Gastrocnemius medialis (tissue), 4 donors: ENCODE measurements at regions not wholly inside any gene's neighbourhood (a gene's known extent, or its start where the extent isn't known, plus 50 kb on each side); places are given as distances from the start of the nearest gene placed in this dataset.

Source experiments
- ATAC-seq, 2 donors: fragments of 150-250 bp; one replicate each; pipeline ENCODE4 v1.9.1; 2016
- DNase-seq, 2 donors: peaks; one replicate each; pipeline ENCODE4 v3.0.0-alpha.2; 2019
- H3K27ac ChIP-seq, 4 donors: fragments of 200-600 bp; sonication (generic); 1 replicate in 1 of 4; 2 replicates in 3 of 4; pipeline ENCODE4 v1.5.1; 2016 to 2018; ENCODE audit warnings: mild to moderate bottlenecking in 2 of 4, moderate library complexity in 1 of 4
- H3K27me3 ChIP-seq, 3 donors: fragments of 200-600 bp; sonication (generic) in 2 of 3; 1 replicate in 1 of 3; 2 replicates in 2 of 3; pipeline versions ENCODE4 v1.5.1 to v1.6.0; 2016 to 2019; ENCODE audit warnings: mild to moderate bottlenecking in 1 of 3, moderate library complexity in 1 of 3
- H3K36me3 ChIP-seq, 2 donors: fragments of 200-600 bp; sonication (generic) in 1 of 2; one replicate each; pipeline ENCODE4 v1.5.1; 2017 to 2018
- H3K4me1 ChIP-seq, 2 donors: fragments of 200-600 bp; sonication (generic) in 1 of 2; one replicate each; pipeline ENCODE4 v1.5.1; 2016 to 2017; ENCODE audit warnings: mild to moderate bottlenecking in 2 of 2
- H3K4me3 ChIP-seq, 4 donors: fragments of 200-600 bp; sonication (generic) in 3 of 4; 1 replicate in 1 of 4; 2 replicates in 3 of 4; pipeline ENCODE4 v1.5.1; 2016 to 2019; ENCODE audit warnings: mild to moderate bottlenecking in 2 of 4
- H3K9me3 ChIP-seq, 3 donors: fragments of 200-600 bp; sonication (generic) in 2 of 3; 1 replicate in 1 of 3; 2 replicates in 2 of 3; pipeline ENCODE4 v1.5.1; 2016 to 2019
- POLR2A ChIP-seq, 2 donors: fragments of 450-650 bp; IDR thresholded peaks; one replicate each; pipeline ENCODE4 v1.6.1; 2017; ENCODE audit warnings: antibody characterized with exemption in 2 of 2, mild to moderate bottlenecking in 2 of 2, moderate library complexity in 2 of 2
- in situ Hi-C, 4 donors: fragments of 200-750 bp; cut with MboI; loops; one replicate each; pipeline versions ENCODE4 v1.15.0 to v1.8.0; 2017; ENCODE audit warnings: low sequenced_read_pairs in 4 of 4
- intact Hi-C: fragments of 100-400 bp; cut with DNase I; formaldehyde crosslinking; loops from one replicate; pipeline ENCODE4 v1.15.1; 2023; ENCODE audit warnings: low total_unique reads
- TF ChIP-seq, protein P1 (sequence below), 5 experiments: fragments of 450-650 bp in 3 of 5; fragments of 200-600 bp in 2 of 5; sonication (generic) in 2 of 5; IDR thresholded peaks in 4 of 5; conservative IDR thresholded peaks in 1 of 5; 1 replicate in 4 of 5; 2 replicates in 1 of 5; pipeline ENCODE4 v1.5.1; 2016 to 2019; ENCODE audit warnings: antibody characterized with exemption in 5 of 5, mild to moderate bottlenecking in 3 of 5, moderate library complexity in 3 of 5

DNA sequence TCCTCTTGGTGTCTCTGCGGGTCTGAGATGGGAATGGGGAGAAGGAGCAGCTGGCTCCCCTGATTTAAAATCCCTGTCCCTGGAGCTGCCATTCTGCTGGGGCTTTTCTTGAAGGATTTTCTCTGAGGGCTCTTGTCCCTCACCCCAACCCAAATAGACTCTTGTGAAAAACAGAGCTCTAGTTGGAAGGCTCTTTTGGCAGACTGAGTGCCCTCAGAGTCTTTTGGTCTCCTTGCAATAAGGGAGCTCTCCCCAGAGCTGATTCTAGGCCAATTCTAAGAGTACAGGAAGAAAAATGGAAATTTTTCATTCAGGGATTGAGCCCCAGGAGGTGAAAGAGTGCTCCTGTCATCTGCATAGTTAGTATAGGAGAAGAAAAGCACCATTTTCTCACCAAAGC lies 238.3 kb downstream of the COG6 start:
- no peaks in the 10 kb centered on the region for H3K9me3 ChIP-seq
- TF ChIP-seq, protein P1, sequence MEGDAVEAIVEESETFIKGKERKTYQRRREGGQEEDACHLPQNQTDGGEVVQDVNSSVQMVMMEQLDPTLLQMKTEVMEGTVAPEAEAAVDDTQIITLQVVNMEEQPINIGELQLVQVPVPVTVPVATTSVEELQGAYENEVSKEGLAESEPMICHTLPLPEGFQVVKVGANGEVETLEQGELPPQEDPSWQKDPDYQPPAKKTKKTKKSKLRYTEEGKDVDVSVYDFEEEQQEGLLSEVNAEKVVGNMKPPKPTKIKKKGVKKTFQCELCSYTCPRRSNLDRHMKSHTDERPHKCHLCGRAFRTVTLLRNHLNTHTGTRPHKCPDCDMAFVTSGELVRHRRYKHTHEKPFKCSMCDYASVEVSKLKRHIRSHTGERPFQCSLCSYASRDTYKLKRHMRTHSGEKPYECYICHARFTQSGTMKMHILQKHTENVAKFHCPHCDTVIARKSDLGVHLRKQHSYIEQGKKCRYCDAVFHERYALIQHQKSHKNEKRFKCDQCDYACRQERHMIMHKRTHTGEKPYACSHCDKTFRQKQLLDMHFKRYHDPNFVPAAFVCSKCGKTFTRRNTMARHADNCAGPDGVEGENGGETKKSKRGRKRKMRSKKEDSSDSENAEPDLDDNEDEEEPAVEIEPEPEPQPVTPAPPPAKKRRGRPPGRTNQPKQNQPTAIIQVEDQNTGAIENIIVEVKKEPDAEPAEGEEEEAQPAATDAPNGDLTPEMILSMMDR (IDR thresholded peaks at IDR 0.05 in 4 of 5, conservative IDR thresholded peaks at IDR 0.05 in 1 of 5): no peak
- TF ChIP-seq POLR2A (IDR thresholded peaks at IDR 0.05): no peak
- intact Hi-C loops: no loop called here
- no peak for ATAC-seq
- H3K4me3 ChIP-seq: no peak overlapping the region
- DNase-seq: no peak
- H3K27ac ChIP-seq: no peak overlapping the region
- H3K27me3 ChIP-seq: no peaks in the 10 kb centered on the region
- in situ Hi-C loops: no loop called here
- H3K4me1 ChIP-seq: no peaks in the 10 kb centered on the region
- no peaks in the 10 kb centered on the region for H3K36me3 ChIP-seq

DNA sequence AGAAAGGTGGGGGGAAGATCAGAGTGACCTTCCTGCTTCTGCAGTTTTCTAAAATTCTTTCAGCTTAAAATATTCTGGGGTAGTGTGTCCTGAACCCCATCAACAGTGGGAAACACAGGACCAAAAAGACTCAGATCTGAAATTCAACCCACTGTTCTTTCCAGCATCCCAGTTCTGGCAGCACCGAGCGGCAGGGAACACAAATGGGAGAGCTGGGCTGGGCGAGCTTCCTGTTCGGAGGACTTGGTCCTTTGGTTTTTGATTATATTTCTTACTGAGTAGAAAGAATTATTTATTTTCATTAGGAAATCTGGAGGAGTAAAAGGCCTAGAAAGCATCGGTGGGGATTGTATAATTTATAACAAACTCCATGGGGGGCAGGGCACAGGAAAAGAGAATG lies 239.1 kb downstream of the COG6 start:
- no peak overlapping the region for H3K4me3 ChIP-seq
- no peak for ATAC-seq
- TF ChIP-seq, protein P1 (IDR thresholded peaks at IDR 0.05 in 4 of 5, conservative IDR thresholded peaks at IDR 0.05 in 1 of 5): no peak
- no peak for TF ChIP-seq POLR2A (IDR thresholded peaks at IDR 0.05)

DNA sequence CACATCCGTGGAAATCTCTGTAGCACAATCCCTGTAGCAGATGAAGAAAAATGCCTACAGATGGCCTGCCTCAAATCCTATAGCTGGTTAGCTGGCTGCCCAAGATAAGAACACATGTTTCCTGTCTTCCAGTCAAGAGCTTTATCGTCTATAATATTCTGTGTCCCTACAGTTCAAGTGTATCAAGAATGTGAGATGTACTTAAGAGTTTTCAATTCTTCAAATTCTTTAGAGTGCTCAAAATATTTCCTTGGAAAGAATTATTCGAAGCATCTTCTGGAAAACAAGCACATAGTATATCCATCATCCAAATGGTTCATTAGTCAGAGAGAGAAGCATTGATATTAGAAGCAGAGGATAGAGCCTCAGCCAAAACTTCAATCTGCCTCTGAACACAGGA lies 239.8 kb downstream of the COG6 start:
- intact Hi-C loops: no loop called here
- ATAC-seq (no peak), DNase-seq (no peak)
- H3K4me3 ChIP-seq: no peak overlapping the region
- H3K27ac ChIP-seq: no peak overlapping the region
- no peaks in the 10 kb centered on the region for H3K27me3 ChIP-seq
- in situ Hi-C loops: no loop called here
- TF ChIP-seq, protein P1 (IDR thresholded peaks at IDR 0.05 in 4 of 5, conservative IDR thresholded peaks at IDR 0.05 in 1 of 5): no peak
- no peak for TF ChIP-seq POLR2A (IDR thresholded peaks at IDR 0.05)
- H3K4me1 ChIP-seq: no peaks in the 10 kb centered on the region
- H3K36me3 ChIP-seq: no peaks in the 10 kb centered on the region
- no peaks in the 10 kb centered on the region for H3K9me3 ChIP-seq

More for the DNA sequence above, 239.1 kb downstream of the COG6 start:
- no peak for DNase-seq
- Histone ChIP-seq H3K4me1 (no peaks in the 10 kb centered on the region), H3K9me3 (no peaks in the 10 kb centered on the region), H3K36me3 (no peaks in the 10 kb centered on the region), H3K27me3 (no peaks in the 10 kb centered on the region), H3K27ac (no peak overlapping the region)
- in situ Hi-C loops: no loop called here
- intact Hi-C loops: no loop called here

DNA sequence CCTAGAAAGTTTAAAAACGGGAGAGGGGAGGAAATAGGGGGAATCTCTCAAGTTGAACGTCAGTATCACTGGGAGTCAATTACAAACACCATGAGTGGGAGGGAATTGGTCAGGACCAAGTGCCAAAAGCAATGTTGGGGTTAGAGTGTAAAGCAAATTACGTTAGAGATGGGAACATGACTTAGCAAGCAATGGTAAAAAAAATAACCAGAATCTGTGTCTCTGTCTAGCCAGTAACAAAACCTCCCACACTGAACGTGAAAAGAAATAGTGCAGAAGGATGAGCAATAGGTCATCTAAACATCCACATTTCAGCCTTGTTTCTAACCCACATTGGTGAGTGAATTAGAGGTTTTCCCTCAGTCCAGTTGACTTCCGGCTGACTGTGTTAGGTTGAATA lies 242.2 kb downstream of the COG6 start:
- in situ Hi-C loops: no loop called here
- intact Hi-C loops: no loop called here

DNA sequence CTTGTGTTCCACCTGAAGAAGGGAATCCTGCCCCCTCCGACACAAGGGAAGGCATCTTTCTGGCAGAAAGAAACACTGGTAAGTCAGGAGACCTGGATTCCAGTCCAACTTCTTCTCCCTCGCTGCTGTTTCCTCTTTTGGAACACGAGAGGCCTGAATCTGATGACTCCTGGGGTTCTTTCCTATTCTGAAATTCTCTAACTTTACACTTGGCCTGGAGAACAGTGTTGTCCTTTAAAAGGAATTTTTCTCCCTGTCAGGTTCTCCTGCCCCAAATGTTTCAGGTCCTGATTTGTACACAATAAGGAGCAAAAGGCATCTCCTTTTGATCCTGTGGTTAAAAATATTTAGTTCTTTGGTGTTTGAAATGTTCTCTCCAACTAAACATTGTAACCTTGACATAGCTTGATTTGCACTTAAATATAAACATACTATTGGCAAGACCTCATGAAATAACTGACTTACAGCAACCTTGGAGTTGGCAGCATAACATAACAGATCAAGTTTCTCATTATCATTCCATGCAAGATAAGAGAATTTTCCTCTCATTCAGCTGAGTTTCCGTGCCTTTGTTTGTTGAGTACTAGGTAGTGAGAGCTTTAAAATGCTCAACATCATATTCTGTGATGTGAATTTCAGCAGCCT lies 244.8 kb downstream of the COG6 start:
- TF ChIP-seq, protein P1 (IDR thresholded peaks at IDR 0.05 in 4 of 5, conservative IDR thresholded peaks at IDR 0.05 in 1 of 5): no peak
- TF ChIP-seq POLR2A (IDR thresholded peaks at IDR 0.05): no peak
- H3K4me1 ChIP-seq: no peaks in the 10 kb centered on the region
- DNase-seq (no peak), ATAC-seq (no peak)
- in situ Hi-C loops: no loop called here
- no peaks in the 10 kb centered on the region for H3K9me3 ChIP-seq
- no peak overlapping the region for H3K4me3 ChIP-seq
- H3K27me3 ChIP-seq: no peaks in the 10 kb centered on the region
- intact Hi-C loops: no loop called here
- no peaks in the 10 kb centered on the region for H3K36me3 ChIP-seq
- no peak overlapping the region for H3K27ac ChIP-seq

More for the DNA sequence above, 242.2 kb downstream of the COG6 start:
- Histone ChIP-seq H3K27ac (no peak overlapping the region), H3K9me3 (no peaks in the 10 kb centered on the region), H3K4me3 (no peak overlapping the region), H3K36me3 (no peaks in the 10 kb centered on the region), H3K4me1 (no peaks in the 10 kb centered on the region), H3K27me3 (no peaks in the 10 kb centered on the region)
- TF ChIP-seq POLR2A (IDR thresholded peaks at IDR 0.05): no peak
- ATAC-seq: no peak
- DNase-seq: no peak
